HG03342 (cell line): ENCODE measurements at regions not wholly inside any gene's neighbourhood (a gene's known extent, or its start where the extent isn't known, plus 50 kb on each side); places are given as distances from the start of the nearest gene placed in this dataset.

Source experiments
- ATAC-seq: cut with Tn5 transposase; IDR thresholded peaks from one replicate; pipeline ENCODE4 v1.9.1; 2021; ENCODE audit warnings: mild to moderate bottlenecking, moderate library complexity; ENCODE audit not compliant: unreplicated experiment

DNA sequence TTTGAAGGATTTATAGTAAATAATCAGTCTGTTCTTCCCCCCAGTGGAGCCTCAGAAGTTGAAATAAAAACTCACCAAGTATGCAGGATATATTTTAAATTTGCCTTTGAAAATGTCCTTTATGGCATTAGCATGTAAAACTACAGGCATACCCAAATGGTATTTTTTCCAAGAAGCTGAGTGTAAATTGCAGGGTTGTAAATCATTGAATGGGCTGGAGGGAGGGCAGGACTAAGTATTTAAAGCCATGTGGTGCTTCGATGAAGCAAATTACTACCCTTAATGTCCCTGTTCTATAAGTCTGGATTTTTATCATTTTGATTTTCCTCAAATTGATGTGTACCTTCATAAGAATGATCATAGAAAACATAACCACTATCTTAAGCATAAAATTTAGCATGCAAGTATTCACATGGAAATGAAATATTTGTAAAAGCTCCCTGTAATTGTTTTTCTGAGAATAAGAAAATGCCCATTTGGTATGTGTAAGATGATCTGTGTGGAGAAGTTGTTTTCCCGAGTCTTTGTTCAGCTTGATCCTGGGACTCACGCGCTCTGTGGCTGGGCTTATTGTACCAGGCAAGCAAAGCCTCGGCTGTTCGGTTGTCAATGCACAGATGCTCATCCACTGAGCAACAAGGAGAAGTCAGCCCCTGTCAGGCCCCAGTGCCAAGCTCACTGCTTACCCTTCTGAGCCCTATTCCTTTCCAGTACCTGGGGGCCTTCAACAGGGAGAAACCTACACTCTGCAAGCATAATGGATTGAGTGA, 66.7 kb downstream of the CD164 start:
- no peak for ATAC-seq

DNA sequence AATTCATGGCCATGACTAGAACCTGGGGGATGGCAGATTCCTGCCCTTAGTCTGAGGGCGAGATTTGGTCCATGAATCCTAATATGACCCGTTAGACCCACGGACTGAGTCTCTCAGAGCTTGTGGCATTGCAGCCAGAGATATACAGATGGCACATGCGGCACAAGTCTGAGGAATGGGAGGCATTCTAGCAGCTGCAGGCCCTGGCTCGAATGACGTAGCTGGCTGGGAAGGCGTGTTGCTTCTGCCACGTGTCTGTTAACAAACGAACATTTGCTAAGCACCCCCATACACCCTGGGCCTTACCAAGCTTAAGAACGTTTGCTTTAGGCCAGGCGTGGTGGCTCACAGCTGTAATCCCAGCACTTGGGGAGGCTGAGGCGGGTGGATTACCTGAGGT, 68.0 kb downstream of the CD164 start:
- no peak for ATAC-seq

DNA sequence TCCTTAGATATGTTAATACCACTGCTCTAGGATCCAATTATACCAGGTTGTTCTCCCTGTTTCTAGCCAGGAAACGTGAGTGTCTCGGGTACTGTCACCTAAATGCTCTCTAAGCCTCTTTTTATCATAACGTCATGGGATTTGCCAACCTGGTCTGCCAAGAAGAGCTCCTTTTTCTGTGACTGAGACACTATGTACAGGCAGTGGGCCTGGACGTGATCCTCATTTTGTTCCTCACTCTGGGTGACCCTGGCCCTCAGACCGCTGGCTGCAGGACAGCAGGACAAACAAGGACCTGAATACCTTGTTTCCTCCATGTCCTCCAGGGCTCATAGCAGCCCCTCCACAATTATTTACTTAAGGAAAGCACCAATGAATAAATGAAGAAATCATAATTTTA, 69.1 kb downstream of the CD164 start:
- no peak for ATAC-seq

DNA sequence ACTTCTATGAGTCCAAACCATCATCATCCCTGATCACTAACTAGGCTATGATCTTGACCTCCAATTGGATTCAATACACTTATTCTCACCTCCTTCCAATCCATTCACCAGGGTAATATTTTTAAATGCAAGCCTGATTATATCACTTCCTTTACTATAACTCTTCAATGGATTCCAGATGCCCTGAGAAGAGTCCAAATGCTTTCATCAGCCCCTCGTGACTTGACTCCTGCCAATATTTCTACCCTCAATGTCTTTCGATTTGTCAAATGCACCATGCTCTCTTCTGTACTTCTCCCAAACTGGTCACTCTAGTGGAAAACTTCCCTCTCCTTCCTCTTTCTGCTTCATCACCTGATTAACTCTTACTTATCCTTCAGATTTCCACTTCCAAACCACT, 70.8 kb downstream of the CD164 start:
- no peak for ATAC-seq

DNA sequence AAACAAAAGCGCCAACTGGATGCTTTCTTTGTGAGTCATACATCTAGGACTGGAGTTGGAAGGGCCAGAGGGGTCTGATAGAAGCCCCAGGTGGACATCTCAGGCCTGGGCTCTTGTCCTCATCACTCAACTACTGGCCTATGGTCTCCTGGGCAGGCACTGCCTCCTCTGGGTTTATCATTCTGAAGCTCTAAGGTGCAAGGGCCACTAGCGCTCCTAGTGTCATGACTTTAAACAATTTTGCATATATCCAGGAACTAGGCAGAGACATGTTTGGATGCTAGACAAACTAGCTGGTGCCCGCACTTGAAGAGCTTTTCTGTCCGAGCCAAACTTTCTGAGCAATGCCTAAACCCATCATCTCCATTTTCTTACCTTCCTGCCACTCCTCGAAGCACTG, 72.3 kb downstream of the CD164 start:
- no peak for ATAC-seq

DNA sequence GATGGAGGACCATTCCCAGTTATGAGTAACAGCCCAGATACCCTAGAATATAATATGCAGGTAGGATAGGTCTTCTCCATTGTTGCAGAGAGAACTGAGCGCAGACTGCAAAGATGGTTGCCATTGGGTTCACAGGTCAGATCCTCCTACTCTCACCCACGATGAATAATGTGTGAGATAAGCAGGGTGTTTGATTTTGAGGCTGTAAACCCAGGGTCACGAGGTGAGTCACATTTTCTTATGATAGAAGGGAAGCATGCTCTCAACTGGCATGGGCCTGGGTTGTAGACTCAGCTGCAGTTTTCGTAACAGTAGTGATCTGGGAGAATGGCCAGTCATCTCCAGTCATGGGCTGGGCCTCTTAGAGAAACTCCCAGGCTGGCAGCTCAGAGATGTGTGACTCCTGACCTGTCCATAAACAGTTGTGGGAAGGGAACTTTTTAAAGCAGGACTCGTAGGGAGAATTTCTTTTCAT, 74.2 kb downstream of the CD164 start:
- ATAC-seq = no peak

DNA sequence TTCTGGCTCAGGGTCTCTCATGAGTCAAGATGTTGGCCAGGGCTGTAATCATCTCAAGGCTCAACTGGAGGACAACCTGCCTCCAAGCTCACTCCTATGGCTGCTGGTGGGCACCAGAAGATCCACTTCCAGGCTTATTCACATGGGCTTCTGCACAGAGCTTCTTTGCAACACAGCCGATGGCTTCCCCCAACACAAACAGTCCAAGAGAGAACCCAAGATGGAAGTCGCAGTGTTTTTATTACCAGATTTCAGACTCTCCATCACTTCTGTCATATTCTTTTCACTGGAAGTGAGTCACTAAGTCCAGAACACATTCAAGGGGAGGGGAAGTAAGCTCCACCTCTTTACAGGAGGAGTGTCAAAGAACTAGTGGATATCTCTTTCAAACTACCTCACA, 75.5 kb downstream of the CD164 start:
- ATAC-seq = no peak

DNA sequence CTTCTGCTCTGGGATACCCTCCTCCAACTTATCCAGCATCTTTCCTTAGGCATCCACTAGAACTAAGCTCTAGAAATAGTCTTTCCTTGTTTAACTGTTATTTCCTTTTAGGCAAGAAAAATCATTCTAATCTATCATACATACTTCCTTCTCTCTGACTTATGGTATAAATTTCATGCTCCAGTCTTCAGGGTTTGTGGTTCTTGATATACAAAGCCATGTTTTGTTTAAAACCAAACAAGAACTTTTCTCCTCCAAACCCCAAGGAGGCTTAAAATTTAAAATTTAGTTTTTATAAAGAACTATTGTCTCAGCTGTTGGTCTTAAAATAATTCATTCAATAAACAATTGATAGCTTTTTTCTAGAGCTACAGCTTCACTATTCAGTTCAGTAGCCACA, 77.2 kb downstream of the CD164 start:
- ATAC-seq = no peak

DNA sequence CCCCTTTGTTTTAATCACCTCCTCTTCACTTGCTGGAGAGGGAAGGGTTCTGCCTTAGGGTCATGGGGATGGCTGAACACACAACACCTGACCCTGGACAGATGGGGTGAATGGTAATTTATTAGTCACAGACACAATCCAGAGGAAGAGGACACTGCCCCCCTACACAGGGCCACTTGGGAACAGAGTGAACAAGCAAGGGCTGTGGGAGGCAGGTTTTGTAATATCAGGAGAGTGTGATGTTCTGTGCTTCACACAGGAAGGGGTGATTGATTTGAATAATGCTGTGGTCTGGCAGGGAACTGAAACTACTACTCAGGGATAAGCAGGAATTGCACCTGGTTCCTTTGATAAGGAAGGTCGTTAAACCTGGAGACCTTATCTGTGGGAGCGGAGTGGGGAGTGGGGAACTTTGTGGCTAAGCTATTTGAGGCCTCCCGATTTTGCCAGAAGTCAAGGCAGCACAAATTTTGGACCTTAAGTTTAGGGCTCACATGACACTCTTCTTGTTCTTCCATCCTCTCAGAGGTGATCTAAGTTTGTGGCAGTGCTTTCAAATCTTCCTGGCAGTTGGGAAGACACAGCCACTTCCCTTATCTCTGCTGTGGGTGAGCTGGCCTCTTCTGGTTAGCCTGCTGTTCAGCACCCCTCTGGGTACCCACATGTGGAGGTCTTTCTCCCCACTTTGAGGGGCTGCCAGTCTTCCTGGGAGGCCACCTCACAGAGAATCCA, 77.8 kb downstream of the CD164 start:
- ATAC-seq = peak; percentile 61

DNA sequence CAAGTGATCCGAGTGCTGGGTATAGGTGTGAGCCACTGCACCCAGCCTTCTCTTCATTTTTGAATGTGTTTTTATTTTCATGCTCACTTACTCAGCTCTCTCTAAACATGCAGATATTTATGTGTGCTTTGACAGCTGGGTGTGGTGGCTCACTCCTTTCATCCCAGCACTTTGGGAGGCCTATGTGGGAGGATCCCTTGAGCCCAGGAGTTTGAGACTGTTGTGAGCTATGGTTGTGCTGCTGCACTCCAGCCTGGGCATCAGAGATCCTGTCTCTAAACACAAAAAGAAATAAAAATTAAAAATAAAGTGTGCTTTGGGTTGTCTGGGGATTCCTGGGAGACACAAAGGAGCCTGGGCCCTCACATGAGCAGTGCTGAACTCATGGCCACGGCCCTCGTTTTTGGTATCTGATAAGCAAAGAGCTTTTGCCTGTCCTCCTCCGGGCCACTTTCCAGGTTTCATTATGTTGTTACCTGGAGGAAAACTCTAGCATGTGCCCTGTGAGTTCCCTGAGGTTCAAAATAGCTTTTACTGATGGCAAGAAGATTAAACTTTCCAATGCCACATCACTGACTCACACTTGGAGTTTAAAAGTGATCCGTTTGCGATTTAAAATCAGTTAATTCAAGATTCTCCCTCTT, 78.5 kb downstream of the CD164 start:
- ATAC-seq = no peak

DNA sequence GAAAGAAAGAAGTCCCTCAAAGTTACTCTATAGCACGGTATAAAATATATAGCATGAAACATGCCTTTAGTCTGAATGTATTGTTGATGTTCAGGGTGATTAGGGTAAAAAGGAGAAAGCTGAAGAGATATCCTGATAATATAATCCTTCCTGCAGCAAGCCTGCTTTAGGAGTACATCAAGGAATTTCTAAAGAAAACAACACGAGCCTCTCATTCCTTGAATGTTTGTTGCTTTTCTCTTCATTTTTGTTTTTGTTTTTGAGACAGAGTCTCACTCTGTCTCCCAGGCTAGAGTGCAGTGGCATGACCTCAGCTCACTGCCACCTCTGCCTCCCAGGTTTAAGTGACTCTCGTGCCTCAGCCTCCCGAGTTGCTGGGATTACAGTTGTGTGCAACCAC, 79.1 kb downstream of the CD164 start:
- ATAC-seq = no peak

DNA sequence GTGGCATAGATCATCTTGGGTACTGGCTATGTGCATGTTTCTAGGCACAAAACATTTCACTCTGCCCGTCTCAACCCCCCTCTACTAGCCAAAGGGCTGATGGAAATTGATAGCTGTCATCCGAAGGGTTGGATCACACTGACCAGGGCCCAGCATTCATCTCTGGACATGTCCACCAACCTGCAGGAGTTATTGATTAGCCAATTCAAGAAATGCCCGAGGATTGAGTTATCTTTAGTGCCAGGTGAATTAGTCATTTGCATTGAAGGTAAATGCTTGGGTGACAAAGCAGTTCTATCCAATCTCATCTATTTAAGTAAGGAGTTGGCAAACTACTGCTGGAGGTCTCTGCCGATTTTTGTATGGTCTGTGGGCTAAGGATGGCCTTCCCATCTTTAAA, 80.1 kb downstream of the CD164 start:
- no peak for ATAC-seq

DNA sequence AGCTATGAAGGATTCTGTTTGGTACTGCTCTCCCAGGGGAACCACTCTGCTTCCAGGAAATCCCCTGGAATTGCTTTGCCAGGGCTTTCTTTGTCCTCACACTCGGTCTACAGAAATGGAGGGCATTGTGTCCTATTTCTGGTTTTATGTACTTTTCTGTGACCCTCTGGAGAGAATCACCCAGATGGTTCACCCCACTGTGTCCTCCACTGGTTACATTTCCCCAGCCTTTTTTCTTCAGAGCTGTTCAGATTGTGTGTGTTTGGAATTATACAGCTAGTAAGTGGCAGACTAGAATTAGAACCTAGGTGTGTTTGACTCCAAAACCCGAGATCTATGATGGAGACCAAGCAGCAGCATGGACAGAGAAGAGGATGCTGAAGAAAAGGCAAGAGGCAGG, 80.8 kb downstream of the CD164 start:
- ATAC-seq = no peak

DNA sequence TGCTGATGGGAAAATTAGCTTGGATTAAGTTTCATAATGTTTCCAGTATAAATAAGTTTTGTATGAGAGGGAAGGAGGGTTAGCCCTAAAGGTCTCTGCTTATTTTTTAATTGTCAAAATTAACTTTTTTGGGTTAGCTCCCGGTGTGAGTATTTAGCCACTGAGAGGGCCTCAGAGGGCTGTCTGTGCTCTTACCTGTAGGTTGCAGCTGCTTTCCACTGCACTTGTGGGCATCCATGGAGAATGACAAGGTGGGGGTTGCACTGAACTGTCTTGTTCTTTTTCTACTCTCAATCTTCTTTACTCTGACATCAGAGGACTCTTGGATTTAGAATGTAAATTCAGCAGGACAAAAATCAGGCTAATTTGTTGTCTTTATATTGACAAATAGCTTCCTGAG, 81.4 kb downstream of the CD164 start:
- no peak for ATAC-seq

DNA sequence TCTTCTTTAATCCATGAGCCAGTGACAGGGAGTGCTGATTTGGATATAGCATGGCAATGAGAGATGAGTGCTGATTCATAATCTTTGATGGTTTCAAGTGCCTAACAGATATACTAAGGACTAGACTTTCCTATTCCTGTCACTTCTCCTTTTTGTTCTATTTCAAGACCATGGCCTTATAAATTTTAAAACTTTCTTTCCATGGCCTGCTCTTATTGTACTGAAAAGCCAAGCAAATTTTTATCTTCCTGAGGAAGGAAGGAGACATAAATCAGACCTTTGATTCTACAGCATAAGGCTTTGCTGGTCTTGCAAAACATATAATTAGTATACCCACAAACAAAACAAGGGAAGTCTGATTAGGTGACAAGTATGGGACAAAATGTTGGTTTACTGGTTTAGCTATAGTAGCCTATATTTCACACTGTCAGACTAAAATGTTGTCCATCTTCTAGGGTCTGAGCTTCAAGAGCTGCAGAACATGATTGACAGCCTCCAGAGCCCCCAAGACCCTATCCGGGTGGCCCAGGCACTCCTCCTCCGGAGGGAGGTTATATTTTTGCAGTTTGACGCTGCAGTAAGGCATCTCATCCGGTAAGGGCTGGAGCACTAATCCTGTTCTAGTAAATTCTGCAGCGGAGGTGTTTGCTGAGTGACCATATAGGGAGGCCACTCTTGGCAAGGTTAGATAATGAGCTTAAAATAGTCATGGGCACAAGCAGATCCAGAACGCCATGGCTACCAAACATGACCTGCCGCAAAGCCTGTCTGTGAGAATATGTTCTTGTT, 82.3 kb downstream of the CD164 start:
- ATAC-seq = no peak

DNA sequence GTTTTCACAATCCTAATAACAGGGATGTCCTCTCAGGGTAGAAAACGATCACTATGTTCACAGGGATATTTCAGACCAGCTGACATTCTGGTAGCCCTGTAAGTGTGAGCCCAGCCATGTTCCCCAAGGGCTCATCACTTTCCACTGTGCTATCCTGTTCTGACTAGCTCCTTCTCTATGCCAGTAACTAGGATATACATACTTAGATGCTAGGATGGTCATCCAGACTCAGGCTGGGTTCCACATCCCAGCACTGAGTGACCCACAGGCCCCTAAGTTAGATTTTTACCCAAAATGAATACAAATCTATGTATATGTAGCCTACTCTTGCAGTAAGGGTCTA, 83.0 kb downstream of the CD164 start:
- ATAC-seq = no peak

DNA sequence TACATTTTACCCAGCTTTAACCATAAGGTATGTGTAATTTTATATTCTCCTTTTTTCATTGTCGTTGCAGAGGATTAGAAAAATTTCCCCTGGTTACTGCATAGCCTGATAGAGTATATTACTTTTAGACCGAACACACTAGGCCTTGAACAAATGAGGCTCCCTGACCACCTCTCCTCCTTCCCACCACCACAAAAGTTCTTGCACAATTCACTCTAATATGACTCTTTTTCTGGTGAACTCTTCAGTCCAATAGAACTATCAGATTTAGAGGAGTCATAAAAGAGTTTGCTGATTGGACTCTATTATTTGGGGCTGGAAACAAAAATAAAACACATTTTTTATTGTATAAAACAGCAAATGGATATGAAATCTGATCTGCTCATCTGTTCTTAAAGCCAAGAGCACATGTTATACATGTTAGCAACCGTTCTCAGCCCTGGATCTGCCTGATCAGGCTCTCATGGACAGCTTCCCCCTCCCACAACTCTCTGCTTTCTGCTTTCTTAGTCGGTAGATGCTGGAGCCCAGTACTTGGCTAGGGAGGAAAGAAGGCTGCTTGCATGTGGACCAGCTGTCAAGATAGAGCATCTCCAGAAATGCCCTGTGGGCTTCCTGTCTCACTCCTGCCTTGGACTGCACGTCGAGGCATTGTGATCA, 83.5 kb downstream of the CD164 start:
- no peak for ATAC-seq

DNA sequence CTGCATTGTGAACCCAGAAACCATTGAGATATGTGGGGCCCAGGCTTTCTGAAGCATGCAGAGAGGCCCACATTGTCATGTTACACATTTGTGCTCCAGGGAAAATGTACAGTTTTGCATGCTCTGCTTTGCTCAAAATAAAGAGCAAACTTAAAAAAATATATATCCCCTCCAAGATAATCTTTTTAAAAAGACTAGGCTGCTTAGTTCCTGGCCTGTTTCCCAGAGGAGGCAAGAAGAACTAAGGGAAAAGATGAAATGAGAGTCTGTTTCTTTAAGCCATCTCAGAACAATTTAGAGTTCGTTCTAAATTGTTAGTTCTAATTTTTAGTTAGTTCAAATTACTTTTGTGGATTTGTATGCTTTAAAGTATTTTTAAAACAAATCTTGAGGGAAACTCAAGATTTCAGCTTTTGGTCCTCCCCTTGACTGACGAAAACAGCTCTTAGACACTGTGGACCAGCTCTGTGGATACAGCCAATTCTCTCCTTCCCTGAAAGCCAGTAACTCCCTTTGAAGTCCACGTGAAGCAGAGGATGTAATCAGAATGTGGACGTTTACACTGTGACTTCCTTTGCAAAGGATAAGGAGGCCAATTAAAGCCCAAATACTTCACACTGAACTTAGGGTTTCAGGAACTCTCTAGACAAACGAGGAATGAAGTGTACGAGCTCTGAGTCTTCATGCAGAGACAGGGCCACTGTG, 84.7 kb downstream of the CD164 start:
- no peak for ATAC-seq

DNA sequence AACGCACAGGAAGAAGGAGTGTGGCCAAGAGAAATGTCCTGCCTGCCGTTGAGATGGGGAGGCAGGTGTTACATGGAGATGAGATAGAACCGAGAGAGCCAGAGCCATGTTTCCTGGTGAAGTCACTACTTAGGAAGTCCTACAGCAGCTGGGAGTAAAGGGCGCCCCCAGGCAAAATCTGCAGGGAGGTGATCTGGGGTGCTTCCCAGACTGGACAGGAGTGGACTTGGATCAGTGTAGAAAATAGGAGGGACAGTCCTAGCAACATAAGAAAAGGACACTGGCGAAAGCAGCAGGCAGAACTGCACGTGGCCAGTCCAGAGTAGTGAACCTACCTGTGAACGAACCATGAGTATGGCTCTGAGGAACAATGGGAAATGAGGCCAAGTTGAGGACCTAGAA, 85.3 kb downstream of the CD164 start:
- ATAC-seq = no peak

DNA sequence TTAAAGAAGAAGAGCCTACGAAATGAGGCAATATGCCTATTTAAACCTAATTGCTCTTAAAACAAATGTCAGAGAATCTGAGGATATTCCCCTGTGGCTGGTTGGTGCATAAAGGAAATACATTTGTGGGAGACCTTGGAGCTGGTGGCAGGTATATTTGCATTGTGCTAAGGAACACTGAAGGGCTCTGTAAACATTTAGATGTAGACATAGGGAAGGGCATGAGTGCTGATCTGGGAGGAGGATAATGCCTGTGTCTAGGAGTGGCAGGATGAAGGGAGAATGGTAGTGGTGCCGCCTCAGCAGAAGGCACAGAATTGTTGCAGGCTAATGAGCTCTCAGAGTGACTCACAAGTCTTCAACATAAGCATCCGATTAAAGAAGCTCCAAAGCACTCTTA, 85.8 kb downstream of the CD164 start:
- no peak for ATAC-seq
